HEK293T (cell line): ENCODE measurements at regions not wholly inside any gene's neighbourhood (a gene's known extent, or its start where the extent isn't known, plus 50 kb on each side); places are given as distances from the start of the nearest gene placed in this dataset.

ENCODE experiments used
- CTCF ChIA-PET: fragments of 350-600 bp; formaldehyde crosslinking; extraction: SDS; loops from one replicate; lab custom pipeline; 2021; ENCODE audit warnings: antibody characterized with exemption, inconsistent platforms; lab: Yijun Ruan, JAX
- POLR2A ChIA-PET: fragments of 350-600 bp; formaldehyde crosslinking; extraction: SDS; loops from one replicate; lab custom pipeline; 2020; ENCODE audit warnings: antibody characterized with exemption, inconsistent platforms; lab: Yijun Ruan, JAX
- DNase-seq: peaks from one replicate; pipeline ENCODE4 v3.0.0; 2012; ENCODE audit warnings: mixed read lengths; ENCODE audit errors: extremely low spot score
- ARNT ChIP-seq: fragments of 450-650 bp; IDR thresholded peaks from 2 replicates; pipeline ENCODE4 v1.6.1; 2017; ENCODE audit warnings: mild to moderate bottlenecking
- BHLHE40 ChIP-seq: fragments of 450-650 bp; IDR thresholded peaks from 2 replicates; pipeline ENCODE4 v1.6.1; 2016; ENCODE audit warnings: mild to moderate bottlenecking, moderate library complexity, borderline replicate concordance
- CTBP1 ChIP-seq: fragments of 450-650 bp; IDR thresholded peaks from 2 replicates; pipeline ENCODE4 v1.6.1; 2016; ENCODE audit warnings: borderline replicate concordance
- ELF4 ChIP-seq: fragments of 450-650 bp; IDR thresholded peaks from 2 replicates; pipeline ENCODE4 v1.6.1; 2017; ENCODE audit warnings: antibody characterized with exemption
- FOXA1 ChIP-seq: fragments of 450-650 bp; IDR thresholded peaks from 2 replicates; pipeline ENCODE4 v1.6.1; 2016; ENCODE audit warnings: mild to moderate bottlenecking
- FOXK2 ChIP-seq: fragments of 450-650 bp; IDR thresholded peaks from 2 replicates; pipeline ENCODE4 v1.6.1; 2016; ENCODE audit warnings: mild to moderate bottlenecking
- FOXM1 ChIP-seq: fragments of 450-650 bp; IDR thresholded peaks from 2 replicates; pipeline ENCODE4 v1.6.1; 2017; ENCODE audit warnings: mild to moderate bottlenecking, borderline replicate concordance
- HDGF ChIP-seq: fragments of 450-650 bp; IDR thresholded peaks from 2 replicates; pipeline ENCODE4 v1.6.1; 2017; ENCODE audit warnings: antibody characterized with exemption, borderline replicate concordance
- L3MBTL2 ChIP-seq: fragments of 450-650 bp; conservative IDR thresholded peaks from 2 replicates; pipeline ENCODE4 v1.6.1; 2016; ENCODE audit warnings: mild to moderate bottlenecking
- LEF1 ChIP-seq: fragments of 450-650 bp; IDR thresholded peaks from 2 replicates; pipeline ENCODE4 v1.6.1; 2017; ENCODE audit warnings: mild to moderate bottlenecking, borderline replicate concordance
- NFRKB ChIP-seq: fragments of 450-650 bp; IDR thresholded peaks from 2 replicates; pipeline ENCODE4 v1.6.1; 2016; ENCODE audit warnings: mild to moderate bottlenecking, moderate library complexity
- PKNOX1 ChIP-seq: fragments of 450-650 bp; IDR thresholded peaks from 2 replicates; pipeline ENCODE4 v1.6.1; 2016
- SP1 ChIP-seq: fragments of 450-650 bp; IDR thresholded peaks from 2 replicates; pipeline ENCODE4 v1.6.1; 2017
- SUZ12 ChIP-seq: fragments of 450-650 bp; IDR thresholded peaks from 2 replicates; pipeline ENCODE4 v1.6.1; 2016; ENCODE audit warnings: mild to moderate bottlenecking
- TARDBP ChIP-seq: fragments of 450-650 bp; IDR thresholded peaks from 2 replicates; pipeline ENCODE4 v1.6.1; 2016
- ZNF384 ChIP-seq: fragments of 450-650 bp; IDR thresholded peaks from 2 replicates; pipeline ENCODE4 v1.6.1; 2016

- TF ChIP-seq TARDBP (no peak), L3MBTL2 (no peak), SP1 (no peak), LEF1 (no peak), FOXA1 (no peak), FOXM1 (no peak), ELF4 (no peak), PKNOX1 (no peak), CTBP1 (no peak), ARNT (no peak), HDGF (no peak), NFRKB (no peak), ZNF384 (no peak), SUZ12 (no peak), BHLHE40 (no peak), FOXK2 (no peak)
- CTCF ChIA-PET, result interaction anchor here (0.6 kb wide), 1 partner anchor 140 kb away, joined by 3 read pairs; no protein-coding TSS in a partner anchor
- no peak for DNase-seq
- POLR2A ChIA-PET, result no interaction called here
Measured at GRCh38 chr5:121396716-121397115, 455.0 kb upstream of the FTMT start.

- CTCF ChIA-PET, result no interaction called here
- POLR2A ChIA-PET, result no interaction called here
- DNase-seq, result no peak
- TF ChIP-seq SUZ12, result no peak
- TF ChIP-seq SP1, result no peak
- TF ChIP-seq LEF1, result no peak
- TF ChIP-seq FOXM1, result no peak
- no peak for TF ChIP-seq CTBP1
- no peak for TF ChIP-seq TARDBP
- no peak for TF ChIP-seq ARNT
- TF ChIP-seq PKNOX1, result no peak
- no peak for TF ChIP-seq FOXK2
- TF ChIP-seq HDGF, result no peak
- no peak for TF ChIP-seq BHLHE40
Measured at GRCh38 chr5:121399879-121400278, 451.8 kb upstream of the FTMT start.

GRCh38 chr5:121408778-121409177 is 442.9 kb upstream of the FTMT start:
- no peak for TF ChIP-seq SP1
- TF ChIP-seq FOXA1, result no peak
- TF ChIP-seq ARNT, result no peak
- TF ChIP-seq TARDBP, result no peak
- TF ChIP-seq NFRKB, result no peak
- ChIA-PET POLR2A (no interaction called here), CTCF (no interaction called here)
- no peak for DNase-seq

- no peak for DNase-seq
- CTCF ChIA-PET, result no interaction called here
- POLR2A ChIA-PET, result no interaction called here
- TF ChIP-seq SUZ12, result no peak
- TF ChIP-seq FOXM1, result no peak
- TF ChIP-seq HDGF, result no peak
- TF ChIP-seq L3MBTL2, result no peak
- no peak for TF ChIP-seq NFRKB
- TF ChIP-seq FOXA1, result no peak
- TF ChIP-seq LEF1, result no peak
- no peak for TF ChIP-seq ZNF384
- no peak for TF ChIP-seq ARNT
- no peak for TF ChIP-seq SP1
- TF ChIP-seq BHLHE40, result no peak
Measured at GRCh38 chr5:121415270-121415669, 436.4 kb upstream of the FTMT start.

GRCh38 chr5:121421646-121422045 is 430.0 kb upstream of the FTMT start:
- ChIA-PET CTCF (no interaction called here), POLR2A (no interaction called here)
- no peak for DNase-seq
- TF ChIP-seq PKNOX1 (no peak), ELF4 (no peak), LEF1 (no peak), BHLHE40 (no peak), SP1 (no peak), NFRKB (no peak), FOXK2 (no peak), ZNF384 (no peak), TARDBP (no peak), FOXA1 (no peak), SUZ12 (no peak), CTBP1 (no peak), L3MBTL2 (no peak), ARNT (no peak), FOXM1 (no peak), HDGF (no peak)

- DNase-seq, result no peak
Measured at GRCh38 chr5:121424976-121425375, 426.7 kb upstream of the FTMT start.

More at GRCh38 chr5:121424976-121425375, 426.7 kb upstream of the FTMT start:
- ChIA-PET CTCF (interaction anchor here (0.6 kb wide), 1 partner anchor 16 kb away, joined by 4 read pairs; no protein-coding TSS in a partner anchor), POLR2A (no interaction called here)
- TF ChIP-seq L3MBTL2 (no peak), TARDBP (no peak), FOXA1 (no peak), ZNF384 (no peak), PKNOX1 (no peak), BHLHE40 (no peak), SP1 (no peak), NFRKB (no peak), LEF1 (no peak), ELF4 (no peak), ARNT (no peak), FOXK2 (no peak), FOXM1 (no peak), HDGF (no peak)
